ENCODE measurements at regions not wholly inside any gene's neighbourhood (a gene's known extent, or its start where the extent isn't known, plus 50 kb on each side); places are given as distances from the start of the nearest gene placed in this dataset.
"Not testable (repeated sequence)": the region's sequence is repeated elsewhere in the genome, so short reads cannot be mapped to it uniquely, and the experiment has no call there.

- no peak for DNase-seq
Observed at GRCh38 chr12:131443019-131444000, 267.6 kb upstream of the SFSWAP start.

GRCh38 chr12:131444220-131445164 is 266.4 kb upstream of the SFSWAP start:
- no peak for DNase-seq

- DNase-seq: no peak
Observed at GRCh38 chr12:131445184-131445774, 265.6 kb upstream of the SFSWAP start.

GRCh38 chr12:131445795-131446194 is 265.1 kb upstream of the SFSWAP start:
- DNase-seq: no peak

- DNase-seq: not testable (repeated sequence)
Observed at GRCh38 chr12:131447636-131448035, 263.3 kb upstream of the SFSWAP start.

GRCh38 chr12:131448254-131448795 is 262.6 kb upstream of the SFSWAP start:
- no peak for DNase-seq

- no peak for DNase-seq
Observed at GRCh38 chr12:131449027-131449426, 261.9 kb upstream of the SFSWAP start.

GRCh38 chr12:131452444-131452860 is 258.4 kb upstream of the SFSWAP start:
- no peak for DNase-seq

- DNase-seq: no peak
Observed at GRCh38 chr12:131454418-131455217, 256.3 kb upstream of the SFSWAP start.

GRCh38 chr12:131455218-131455506 is 255.7 kb upstream of the SFSWAP start:
- no peak for DNase-seq

GRCh38 chr12:131455581-131456110 is 255.2 kb upstream of the SFSWAP start:
- DNase-seq: no peak

GRCh38 chr12:131456301-131457027 is 254.4 kb upstream of the SFSWAP start:
- DNase-seq: no peak

- no peak for DNase-seq
Observed at GRCh38 chr12:131457028-131457310, 253.9 kb upstream of the SFSWAP start.

GRCh38 chr12:131457331-131458047 is 253.4 kb upstream of the SFSWAP start:
- DNase-seq: no peak

GRCh38 chr12:131458048-131458374 is 252.9 kb upstream of the SFSWAP start:
- no peak for DNase-seq

- no peak for DNase-seq
Observed at GRCh38 chr12:131458931-131459772, 251.7 kb upstream of the SFSWAP start.

GRCh38 chr12:131459773-131460365 is 251.0 kb upstream of the SFSWAP start:
- DNase-seq: no peak

GRCh38 chr12:131460520-131460919 is 250.4 kb upstream of the SFSWAP start:
- no peak for DNase-seq

- DNase-seq: no peak
Observed at GRCh38 chr12:131461096-131461495, 249.8 kb upstream of the SFSWAP start.
